Panc1 (cell line): ENCODE measurements at regions not wholly inside any gene's neighbourhood (a gene's known extent, or its start where the extent isn't known, plus 50 kb on each side); places are given as distances from the start of the nearest gene placed in this dataset.

Experiments
- ATAC-seq: fragments of 200-7000 bp; cut with Tn5 transposase; 2 replicates; pipeline ENCODE4 v1.9.1; 2020; ENCODE audit warnings: mild to moderate bottlenecking, moderate library complexity
- BruUV-seq: library from RNA; stranded (reverse); fragments of 400-500 nt; replicated peaks from 2 replicates; lab custom pipeline; 2021; lab: Mats Ljungman, UMichigan
- CTCF ChIA-PET: fragments of 300-600 bp; sonication (Branson Sonifier 250); formaldehyde crosslinking; loops from one replicate; lab custom pipeline; 2022; ENCODE audit warnings: antibody characterized with exemption; lab: Charles Lee
- POLR2A ChIA-PET: fragments of 300-600 bp; sonication (Branson Sonifier 250); formaldehyde crosslinking; loops from one replicate; lab custom pipeline; 2022; ENCODE audit warnings: antibody characterized with exemption; lab: Charles Lee
- DNase-seq: peaks from one replicate; pipeline ENCODE4 v3.0.0-alpha.2; 2010; ENCODE audit warnings: low read depth, low spot score
- H3K27ac ChIP-seq: 2 replicates; pipeline ENCODE4 v1.5.1; 2011; ENCODE audit warnings: mild to moderate bottlenecking, low read length, inconsistent platforms
- H3K27me3 ChIP-seq: fragments of 200-500 bp; sonication (Bioruptor generic); 2 replicates; pipeline ENCODE4 v1.6.0; 2014; ENCODE audit warnings: low read length, inconsistent platforms; ENCODE audit not compliant: control insufficient read depth, insufficient read depth
- H3K36me3 ChIP-seq: fragments of 200-500 bp; sonication (Bioruptor generic); 2 replicates; pipeline ENCODE4 v1.5.1; 2014; ENCODE audit warnings: inconsistent platforms, mild to moderate bottlenecking, low read length, moderate library complexity; ENCODE audit not compliant: control insufficient read depth, insufficient read depth
- H3K4me1 ChIP-seq: 2 replicates; pipeline ENCODE4 v1.5.1; 2011; ENCODE audit warnings: inconsistent platforms, mild to moderate bottlenecking, low read length, moderate library complexity; ENCODE audit not compliant: control insufficient read depth, insufficient read depth
- H3K4me3 ChIP-seq, 2 experiments: 2 replicates each; pipeline ENCODE4 v1.5.1; 2011 to 2012; ENCODE audit warnings: low read depth in 2 of 2, low read length in 2 of 2, mild to moderate bottlenecking in 2 of 2, inconsistent platforms in 1 of 2, moderate library complexity in 1 of 2
- H3K9me3 ChIP-seq: fragments of 200-500 bp; sonication (Bioruptor generic); 2 replicates; pipeline ENCODE4 v1.5.1; 2014; ENCODE audit warnings: low read depth, mild to moderate bottlenecking, inconsistent platforms, low read length, moderate library complexity; ENCODE audit not compliant: control insufficient read depth, insufficient read depth
- CTCF ChIP-seq: fragments of 450-650 bp; IDR thresholded peaks from 2 replicates; pipeline ENCODE4 v1.5.1; 2017; ENCODE audit warnings: mild to moderate bottlenecking
- POLR2AphosphoS5 ChIP-seq: IDR thresholded peaks from 2 replicates; pipeline ENCODE4 v1.6.1; 2012; ENCODE audit warnings: mild to moderate bottlenecking, low read depth, low read length, moderate library complexity
- REST ChIP-seq, 2 experiments: IDR thresholded peaks; 2 replicates each; pipeline ENCODE4 v1.6.1; 2011 to 2012; ENCODE audit warnings: low read depth in 2 of 2, control low read depth in 1 of 2, low read length in 1 of 2, mild to moderate bottlenecking in 1 of 2, moderate library complexity in 1 of 2; ENCODE audit not compliant: insufficient read depth in 1 of 2
- SIN3A ChIP-seq: IDR thresholded peaks from 2 replicates; pipeline ENCODE4 v1.6.1; 2012; ENCODE audit warnings: low read depth, mild to moderate bottlenecking, low read length, moderate library complexity, borderline replicate concordance; ENCODE audit not compliant: insufficient read depth
- TCF7L2 ChIP-seq: IDR thresholded peaks from 2 replicates; pipeline ENCODE4 v1.6.1; 2011; ENCODE audit warnings: mild to moderate bottlenecking, low read depth, low read length, inconsistent platforms
- in situ Hi-C: cut with HindIII; loops from 2 replicates; pipeline ENCODE4 v1.10.0; 2016; ENCODE audit warnings: low sequenced_read_pairs, low pct_unique_long_range_greater_than_20kb
- intact Hi-C: fragments of 100-400 bp; cut with micrococcal nuclease; formaldehyde crosslinking; loops from one replicate; pipeline ENCODE4 v1.10.0; 2022; ENCODE audit not compliant: unreplicated experiment

- Histone ChIP-seq H3K36me3 (no peaks in the 10 kb centered on the region), H3K27me3 (no peaks in the 10 kb centered on the region), H3K4me3 (no peak overlapping the region), H3K9me3 (no peaks in the 10 kb centered on the region), H3K4me1 (no peaks in the 10 kb centered on the region), H3K27ac (no peak overlapping the region)
- ChIA-PET CTCF (no interaction called here), POLR2A (no interaction called here)
- ATAC-seq: no peak
- DNase-seq: no peak
- intact Hi-C loops (no loop called here), in situ Hi-C loops (no loop called here)
- BruUV-seq: no TSS peak
- TF ChIP-seq POLR2AphosphoS5 (no peak), REST (IDR thresholded peaks at IDR 0.05; ENCODE audit: insufficient read depth in 1 of 2, low read depth in 2 of 2, low read length in 1 of 2) (no peak), CTCF (no peak), TCF7L2 (no peak), SIN3A (no peak)
These were observed 452.7 kb downstream of the GATA3 start for GRCh38 chr10:8507156-8507555.

GRCh38 chr10:8508882-8509281 is 454.4 kb downstream of the GATA3 start:
- ChIA-PET POLR2A (no interaction called here), CTCF (no interaction called here)
- H3K9me3 ChIP-seq: no peaks in the 10 kb centered on the region
- in situ Hi-C loops: no loop called here
- DNase-seq (no peak), ATAC-seq (no peak)
- no peaks in the 10 kb centered on the region for H3K4me1 ChIP-seq
- H3K27ac ChIP-seq: no peak overlapping the region
- no peak overlapping the region for H3K4me3 ChIP-seq
- H3K36me3 ChIP-seq: no peaks in the 10 kb centered on the region
- BruUV-seq: no TSS peak
- no peaks in the 10 kb centered on the region for H3K27me3 ChIP-seq
- TF ChIP-seq POLR2AphosphoS5: no peak
- no peak for TF ChIP-seq CTCF
- TF ChIP-seq TCF7L2: no peak
- TF ChIP-seq SIN3A: no peak
- TF ChIP-seq REST (IDR thresholded peaks at IDR 0.05; ENCODE audit: insufficient read depth in 1 of 2, low read depth in 2 of 2, low read length in 1 of 2): no peak
- intact Hi-C loops: no loop called here
